ENCODE measurements at regions not wholly inside any gene's neighbourhood (a gene's known extent, or its start where the extent isn't known, plus 50 kb on each side); places are given as distances from the start of the nearest gene placed in this dataset.

GRCh38 chr2:151085181-151085611 lies 176.5 kb downstream of the RBM43 start:
- no peak for TF ChIP-seq CTCF (IDR thresholded peaks at IDR 0.05)
- no peak for TF ChIP-seq POLR2AphosphoS5 (IDR thresholded peaks at IDR 0.05; ENCODE audit: low read depth, low read length)
- no peak for TF ChIP-seq REST (IDR thresholded peaks at IDR 0.05; ENCODE audit: insufficient read depth in 1 of 2, low read depth in 2 of 2, low read length in 1 of 2)
